Upper lobe of left lung (tissue), 6 donors: ENCODE measurements at regions not wholly inside any gene's neighbourhood (a gene's known extent, or its start where the extent isn't known, plus 50 kb on each side); places are given as distances from the start of the nearest gene placed in this dataset.

Experiments used
- ATAC-seq, 2 donors: fragments of 200-7000 bp; cut with Tn5 transposase; one replicate each; pipeline ENCODE4 v1.9.1; 2022; ENCODE audit warnings: mild to moderate bottlenecking in 2 of 2, moderate library complexity in 2 of 2; ENCODE audit not compliant: low FRiP score in 2 of 2
- DNase-seq, 2 donors: peaks; one replicate each; pipeline ENCODE4 v3.0.0-alpha.2; 2019 to 2020
- H3K27ac ChIP-seq, 4 donors: fragments of 200-600 bp; sonication (generic); one replicate each; pipeline ENCODE4 v1.5.1; 2016 to 2019
- H3K27me3 ChIP-seq, 4 donors: fragments of 200-600 bp; sonication (generic); one replicate each; pipeline ENCODE4 v1.5.1; 2017 to 2019
- H3K36me3 ChIP-seq, 4 donors: fragments of 200-600 bp; sonication (generic); one replicate each; pipeline ENCODE4 v1.5.1; 2016 to 2019
- H3K4me1 ChIP-seq, 4 donors: fragments of 200-600 bp; sonication (generic); one replicate each; pipeline ENCODE4 v1.5.1; 2018 to 2019
- H3K4me3 ChIP-seq, 4 donors: fragments of 200-600 bp; sonication (generic); one replicate each; pipeline ENCODE4 v1.5.1; 2017 to 2019; ENCODE audit warnings: mild to moderate bottlenecking in 2 of 4, moderate library complexity in 1 of 4
- H3K9me3 ChIP-seq, 4 donors: fragments of 200-600 bp; sonication (generic); one replicate each; pipeline ENCODE4 v1.5.1; 2018 to 2019
- EP300 ChIP-seq, 4 donors: sonication (generic); formaldehyde crosslinking; IDR thresholded peaks; one replicate each; pipeline ENCODE4 v1.5.1; 2017; ENCODE audit warnings: antibody characterized with exemption in 4 of 4, control low read depth in 2 of 4
- POLR2A ChIP-seq, 4 donors: fragments of 450-650 bp; IDR thresholded peaks; one replicate each; pipeline ENCODE4 v1.5.1; 2016 to 2017; ENCODE audit warnings: antibody characterized with exemption in 4 of 4, mild to moderate bottlenecking in 2 of 4
- POLR2AphosphoS5 ChIP-seq, 2 donors: sonication (generic); formaldehyde crosslinking; IDR thresholded peaks; one replicate each; pipeline ENCODE4 v1.5.1; 2017; ENCODE audit warnings: antibody characterized with exemption in 2 of 2
- WGBS, 2 donors: methylation state at CpG; one replicate each; pipeline ENCODE4 v1.1.5; 2017 to 2018; 5-methylcytosine and 5-hydroxymethylcytosine counted together
- TF ChIP-seq, protein P1 (sequence below), 6 experiments: fragments of 450-650 bp in 4 of 6; fragments of 200-600 bp in 2 of 6; sonication (generic) in 2 of 6; IDR thresholded peaks; one replicate each; pipeline ENCODE4 v1.5.1; 2016 to 2019; ENCODE audit warnings: antibody characterized with exemption in 6 of 6
- donor health status: DM: no; HTN: no; CAD: no; lungs with moderate emphysema.
- donor health status: DM: no; HTN: yes; CAD: no; lungs with severe emphysema.

DNA sequence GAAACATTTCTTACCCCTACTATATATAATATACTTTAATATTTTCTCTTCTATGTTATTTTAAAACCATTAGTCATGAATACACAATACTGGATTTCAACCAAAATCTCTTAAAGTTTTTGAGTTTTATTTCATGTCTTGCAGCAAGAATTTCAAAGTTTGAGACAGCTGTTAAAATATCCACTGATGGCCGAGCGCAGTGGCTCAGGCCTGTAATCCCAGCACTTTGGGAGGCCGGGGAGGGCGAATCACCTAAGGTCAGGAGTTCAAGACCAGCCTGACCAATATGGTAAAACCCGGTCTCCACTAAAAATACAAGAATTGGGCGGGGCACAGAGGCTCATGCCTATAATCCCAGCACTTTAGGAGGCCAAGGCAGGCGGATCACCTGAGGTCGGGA, 59.7 kb upstream of the DAPK1 start:
- Histone ChIP-seq H3K27ac (no peak overlapping the region), H3K9me3 (no peaks in the 10 kb centered on the region), H3K4me1 (no peaks in the 10 kb centered on the region), H3K36me3 (no peaks in the 10 kb centered on the region), H3K27me3 (no peaks in the 10 kb centered on the region), H3K4me3 (no peak overlapping the region)
- DNase-seq (no peak), ATAC-seq (no peak)
- 91 to 96% methylated on average over 8 of the region's 8 CpGs for WGBS, 2 donors
- TF ChIP-seq, protein P1, sequence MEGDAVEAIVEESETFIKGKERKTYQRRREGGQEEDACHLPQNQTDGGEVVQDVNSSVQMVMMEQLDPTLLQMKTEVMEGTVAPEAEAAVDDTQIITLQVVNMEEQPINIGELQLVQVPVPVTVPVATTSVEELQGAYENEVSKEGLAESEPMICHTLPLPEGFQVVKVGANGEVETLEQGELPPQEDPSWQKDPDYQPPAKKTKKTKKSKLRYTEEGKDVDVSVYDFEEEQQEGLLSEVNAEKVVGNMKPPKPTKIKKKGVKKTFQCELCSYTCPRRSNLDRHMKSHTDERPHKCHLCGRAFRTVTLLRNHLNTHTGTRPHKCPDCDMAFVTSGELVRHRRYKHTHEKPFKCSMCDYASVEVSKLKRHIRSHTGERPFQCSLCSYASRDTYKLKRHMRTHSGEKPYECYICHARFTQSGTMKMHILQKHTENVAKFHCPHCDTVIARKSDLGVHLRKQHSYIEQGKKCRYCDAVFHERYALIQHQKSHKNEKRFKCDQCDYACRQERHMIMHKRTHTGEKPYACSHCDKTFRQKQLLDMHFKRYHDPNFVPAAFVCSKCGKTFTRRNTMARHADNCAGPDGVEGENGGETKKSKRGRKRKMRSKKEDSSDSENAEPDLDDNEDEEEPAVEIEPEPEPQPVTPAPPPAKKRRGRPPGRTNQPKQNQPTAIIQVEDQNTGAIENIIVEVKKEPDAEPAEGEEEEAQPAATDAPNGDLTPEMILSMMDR (IDR thresholded peaks at IDR 0.05): no peak
- TF ChIP-seq POLR2AphosphoS5 (IDR thresholded peaks at IDR 0.05) (no peak), EP300 (IDR thresholded peaks at IDR 0.05) (no peak), POLR2A (IDR thresholded peaks at IDR 0.05) (no peak)

DNA sequence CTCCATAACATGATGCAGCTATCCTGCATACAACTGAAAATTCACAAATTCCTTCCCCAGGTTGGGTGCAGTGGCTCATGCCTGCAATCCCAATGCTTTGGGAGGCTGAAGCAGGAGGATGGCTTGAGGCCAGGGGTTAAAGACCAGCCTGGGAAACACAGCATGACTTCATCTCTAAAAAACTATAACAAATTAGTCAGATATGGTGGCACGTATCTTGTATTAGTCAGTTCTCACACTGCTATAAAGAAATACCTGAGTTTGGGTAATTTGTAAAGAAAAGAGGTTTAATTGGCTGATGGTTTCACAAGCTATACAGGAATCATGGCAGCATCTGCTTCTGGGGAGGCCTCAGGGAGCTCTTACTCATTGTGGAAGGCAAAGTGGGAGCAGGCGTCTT, 56.4 kb upstream of the DAPK1 start:
- WGBS, 2 donors: 89 to 93% methylated on average over 2 of the region's 2 CpGs

GRCh38 chr9:87442451-87442850, 55.2 kb upstream of the DAPK1 start:
- DNase-seq: no peak
- Histone ChIP-seq H3K27ac (no peak overlapping the region), H3K36me3 (no peaks in the 10 kb centered on the region), H3K4me1 (no peaks in the 10 kb centered on the region), H3K9me3 (no peaks in the 10 kb centered on the region), H3K4me3 (no peak overlapping the region), H3K27me3 (no peaks in the 10 kb centered on the region)
- no peak for ATAC-seq
- 64 to 73% methylated on average over 2 of the region's 2 CpGs for WGBS, 2 donors
- no peak for TF ChIP-seq EP300 (IDR thresholded peaks at IDR 0.05)
- TF ChIP-seq, protein P1 (IDR thresholded peaks at IDR 0.05): no peak
- no peak for TF ChIP-seq POLR2AphosphoS5 (IDR thresholded peaks at IDR 0.05)
- TF ChIP-seq POLR2A (IDR thresholded peaks at IDR 0.05): no peak

More for the DNA sequence above, 56.4 kb upstream of the DAPK1 start:
- no peaks in the 10 kb centered on the region for H3K27me3 ChIP-seq
- no peak overlapping the region for H3K4me3 ChIP-seq
- H3K36me3 ChIP-seq: no peaks in the 10 kb centered on the region
- TF ChIP-seq EP300 (IDR thresholded peaks at IDR 0.05): no peak
- TF ChIP-seq, protein P1 (IDR thresholded peaks at IDR 0.05): no peak
- no peak overlapping the region for H3K27ac ChIP-seq
- ATAC-seq: no peak
- H3K4me1 ChIP-seq: no peaks in the 10 kb centered on the region
- no peak for DNase-seq
- H3K9me3 ChIP-seq: no peaks in the 10 kb centered on the region

GRCh38 chr9:87443006-87443405, 54.7 kb upstream of the DAPK1 start:
- no peaks in the 10 kb centered on the region for H3K36me3 ChIP-seq
- H3K27ac ChIP-seq: no peak overlapping the region
- H3K4me1 ChIP-seq: no peaks in the 10 kb centered on the region
- no peaks in the 10 kb centered on the region for H3K9me3 ChIP-seq
- 85 to 91% methylated on average over 2 of the region's 2 CpGs for WGBS, 2 donors
- no peak for DNase-seq
- ATAC-seq: no peak
- TF ChIP-seq POLR2AphosphoS5 (IDR thresholded peaks at IDR 0.05): no peak
- no peak for TF ChIP-seq EP300 (IDR thresholded peaks at IDR 0.05)
- TF ChIP-seq, protein P1 (IDR thresholded peaks at IDR 0.05): no peak
- no peak for TF ChIP-seq POLR2A (IDR thresholded peaks at IDR 0.05)
- no peak overlapping the region for H3K4me3 ChIP-seq
- H3K27me3 ChIP-seq: no peaks in the 10 kb centered on the region

- no peak overlapping the region for H3K27ac ChIP-seq
- TF ChIP-seq EP300 (IDR thresholded peaks at IDR 0.05): no peak
- TF ChIP-seq POLR2A (IDR thresholded peaks at IDR 0.05): no peak
- TF ChIP-seq, protein P1 (IDR thresholded peaks at IDR 0.05): no peak
- no peak for TF ChIP-seq POLR2AphosphoS5 (IDR thresholded peaks at IDR 0.05)
- H3K9me3 ChIP-seq: no peaks in the 10 kb centered on the region
- DNase-seq (no peak), ATAC-seq (no peak)
- no peaks in the 10 kb centered on the region for H3K36me3 ChIP-seq
- no peaks in the 10 kb centered on the region for H3K4me1 ChIP-seq
- 89 to 93% methylated on average over 3 of the region's 3 CpGs for WGBS, 2 donors
- no peak overlapping the region for H3K4me3 ChIP-seq
- no peaks in the 10 kb centered on the region for H3K27me3 ChIP-seq
Measured at GRCh38 chr9:87443461-87443860, 54.2 kb upstream of the DAPK1 start.
